H9 (cell line): ENCODE measurements at regions not wholly inside any gene's neighbourhood (a gene's known extent, or its start where the extent isn't known, plus 50 kb on each side); places are given as distances from the start of the nearest gene placed in this dataset.

ENCODE experiments used
- DNase-seq: peaks from one replicate; pipeline ENCODE4 v3.0.0-alpha.2; 2017
- H2AFZ ChIP-seq: one replicate; pipeline ENCODE4 v1.6.1; 2013; ENCODE audit warnings: mild to moderate bottlenecking, low read length, control low read depth, moderate library complexity
- H2AK5ac ChIP-seq: 2 replicates; pipeline ENCODE4 v1.6.1; 2013; ENCODE audit warnings: low read length, control low read depth, mixed read lengths; ENCODE audit not compliant: insufficient read length
- H2BK120ac ChIP-seq: one replicate; pipeline ENCODE4 v1.6.1; 2013; ENCODE audit warnings: low read depth, mild to moderate bottlenecking, low read length, control low read depth, inconsistent platforms; ENCODE audit not compliant: poor library complexity, severe bottlenecking
- H2BK12ac ChIP-seq: 2 replicates; pipeline ENCODE4 v1.6.1; 2013; ENCODE audit warnings: low read length, control low read depth, mixed read lengths, low read depth; ENCODE audit not compliant: insufficient read length
- H2BK15ac ChIP-seq: 2 replicates; pipeline ENCODE4 v1.6.1; 2013; ENCODE audit warnings: low read depth, low read length, control low read depth
- H2BK20ac ChIP-seq: one replicate; pipeline ENCODE4 v1.6.1; 2013; ENCODE audit warnings: low read depth, mild to moderate bottlenecking, low read length, control low read depth, inconsistent platforms; ENCODE audit not compliant: poor library complexity, severe bottlenecking
- H2BK5ac ChIP-seq: 2 replicates; pipeline ENCODE4 v1.6.1; 2013; ENCODE audit warnings: low read length, control low read depth, mixed read lengths; ENCODE audit not compliant: insufficient read length
- H3K14ac ChIP-seq: 2 replicates; pipeline ENCODE4 v1.6.1; 2013; ENCODE audit warnings: low read length, control low read depth; ENCODE audit not compliant: insufficient read depth
- H3K18ac ChIP-seq: 2 replicates; pipeline ENCODE4 v1.6.1; 2013; ENCODE audit warnings: low read depth, mild to moderate bottlenecking, mixed read lengths, low read length, control low read depth; ENCODE audit not compliant: insufficient read length
- H3K23ac ChIP-seq: 2 replicates; pipeline ENCODE4 v1.6.1; 2013; ENCODE audit warnings: low read length, control low read depth, mixed read lengths, low read depth; ENCODE audit not compliant: insufficient read length
- H3K23me2 ChIP-seq: 2 replicates; pipeline ENCODE4 v1.6.1; 2013; ENCODE audit warnings: low read depth, mild to moderate bottlenecking, mixed read lengths, low read length, control low read depth; ENCODE audit not compliant: insufficient read length, poor library complexity, severe bottlenecking
- H3K27ac ChIP-seq: 2 replicates; pipeline ENCODE4 v1.5.1; 2013; ENCODE audit warnings: low read length, control low read depth, mixed read lengths, low read depth; ENCODE audit not compliant: insufficient read length
- H3K27me3 ChIP-seq: 2 replicates; pipeline ENCODE4 v1.6.1; 2013; ENCODE audit warnings: low read length, control low read depth, inconsistent platforms; ENCODE audit not compliant: insufficient read depth
- H3K4ac ChIP-seq: 2 replicates; pipeline ENCODE4 v1.6.1; 2013; ENCODE audit warnings: low read depth, mild to moderate bottlenecking, control low read depth, inconsistent platforms, low read length, moderate library complexity
- H3K4me1 ChIP-seq: 2 replicates; pipeline ENCODE4 v1.6.1; 2013; ENCODE audit warnings: low read length, control low read depth, inconsistent platforms; ENCODE audit not compliant: insufficient read depth
- H3K4me2 ChIP-seq: 2 replicates; pipeline ENCODE4 v1.6.1; 2013; ENCODE audit warnings: low read length, control low read depth, mixed read lengths; ENCODE audit not compliant: insufficient read length, insufficient read depth
- H3K56ac ChIP-seq: 2 replicates; pipeline ENCODE4 v1.6.1; 2013; ENCODE audit warnings: low read depth, mild to moderate bottlenecking, mixed read lengths, low read length, control low read depth; ENCODE audit not compliant: insufficient read length
- H3K79me1 ChIP-seq: 2 replicates; pipeline ENCODE4 v1.6.1; 2013; ENCODE audit warnings: low read depth, mild to moderate bottlenecking, moderate library complexity, low read length, control low read depth, inconsistent platforms; ENCODE audit not compliant: insufficient read depth, poor library complexity, severe bottlenecking
- H3K79me2 ChIP-seq: 2 replicates; pipeline ENCODE4 v1.6.1; 2013; ENCODE audit warnings: low read length, control low read depth, inconsistent platforms; ENCODE audit not compliant: insufficient read depth
- H3K9ac ChIP-seq: 2 replicates; pipeline ENCODE4 v1.6.1; 2013; ENCODE audit warnings: low read length, control low read depth, mixed read lengths; ENCODE audit not compliant: insufficient read length; ENCODE audit errors: extremely low read depth
- H3K9me3 ChIP-seq: one replicate; pipeline ENCODE4 v1.6.1; 2013; ENCODE audit warnings: low read depth, low read length, inconsistent platforms; ENCODE audit not compliant: control insufficient read depth
- H3T11ph ChIP-seq: one replicate; pipeline ENCODE4 v1.6.1; 2013; ENCODE audit warnings: mild to moderate bottlenecking, low read length, control low read depth, inconsistent platforms
- H4K20me1 ChIP-seq: one replicate; pipeline ENCODE4 v1.6.1; 2013; ENCODE audit not compliant: control insufficient read depth, insufficient read length, insufficient read depth
- H4K5ac ChIP-seq: 2 replicates; pipeline ENCODE4 v1.6.1; 2013; ENCODE audit warnings: low read depth, mild to moderate bottlenecking, mixed read lengths, low read length, control low read depth; ENCODE audit not compliant: insufficient read length
- H4K8ac ChIP-seq: replicated peaks from 2 replicates; pipeline ENCODE4 v1.6.1; 2013; ENCODE audit warnings: low read length, control low read depth, mixed read lengths, low read depth; ENCODE audit not compliant: insufficient read length
- H4K91ac ChIP-seq: 2 replicates; pipeline ENCODE4 v1.6.1; 2013; ENCODE audit warnings: low read depth, mild to moderate bottlenecking, moderate library complexity, mixed read lengths, low read length, control low read depth; ENCODE audit not compliant: insufficient read length
- H3K27ac Mint-ChIP-seq, 3 experiments: 2 replicates in 2 of 3; 3 replicates in 1 of 3; pipeline ENCODE4 v1.8.0; 2020 to 2021; ENCODE audit warnings: mixed read lengths in 3 of 3, mild to moderate bottlenecking in 1 of 3, moderate library complexity in 1 of 3
- H3K27me3 Mint-ChIP-seq: 2 replicates; pipeline ENCODE4 v1.8.0; 2021; ENCODE audit warnings: low read depth, mild to moderate bottlenecking, moderate library complexity, mixed read lengths
- H3K36me3 Mint-ChIP-seq, 3 experiments: 2 replicates in 2 of 3; 3 replicates in 1 of 3; pipeline ENCODE4 v1.8.0; 2020 to 2021; ENCODE audit warnings: low read depth in 3 of 3, mixed read lengths in 3 of 3; ENCODE audit not compliant: insufficient read depth in 1 of 3
- H3K4me1 Mint-ChIP-seq, 2 experiments: 2 replicates each; pipeline ENCODE4 v1.8.0; 2020; ENCODE audit warnings: mixed read lengths in 2 of 2
- H3K4me3 Mint-ChIP-seq, 2 experiments: 2 replicates in 1 of 2; 3 replicates in 1 of 2; pipeline ENCODE4 v1.8.0; 2020 to 2021; ENCODE audit warnings: mild to moderate bottlenecking in 2 of 2, mixed read lengths in 2 of 2, moderate library complexity in 1 of 2
- H3K9me3 Mint-ChIP-seq, 2 experiments: 2 replicates in 1 of 2; 3 replicates in 1 of 2; pipeline ENCODE4 v1.8.0; 2020; ENCODE audit warnings: mild to moderate bottlenecking in 2 of 2, mixed read lengths in 2 of 2, moderate library complexity in 1 of 2
- CTCF ChIP-seq: fragments of 200-600 bp; sonication (generic); conservative IDR thresholded peaks from 3 replicates; pipeline ENCODE4 v1.8.0; 2021; ENCODE audit warnings: antibody characterized with exemption, mild to moderate bottlenecking
- WGBS: extraction: QIAGEN DNeasy Blood & Tissue Kit; methylation state at CpG from one replicate; pipeline ENCODE4 v1.1.7; 2013; ENCODE audit warnings: missing lambda C conversion rate, low lambda C conversion rate, mixed read lengths; ENCODE audit not compliant: insufficient read length; ENCODE audit errors: extremely low coverage; 5-methylcytosine and 5-hydroxymethylcytosine counted together

- Histone ChIP-seq H3K27ac (no peak overlapping the region), H4K20me1 (no peaks in the 10 kb centered on the region), H3K4me2 (no peak overlapping the region), H3K9me3 (no peaks in the 10 kb centered on the region), H3K4ac (no peak overlapping the region), H3K18ac (no peak overlapping the region), H2BK12ac (no peak overlapping the region), H2AK5ac (no peak overlapping the region), H2BK5ac (no peak overlapping the region), H3K4me1 (no peaks in the 10 kb centered on the region), H3K9ac (no peak overlapping the region), H3T11ph (no peak overlapping the region), H2BK20ac (no peak overlapping the region), H3K79me2 (no peaks in the 10 kb centered on the region), H2AFZ (no peak overlapping the region), H4K5ac (no peak overlapping the region), H3K23me2 (no peaks in the 10 kb centered on the region), H3K23ac (no peak overlapping the region), H3K14ac (no peak overlapping the region), H3K56ac (no peak overlapping the region), H3K27me3 (no peaks in the 10 kb centered on the region), H2BK15ac (no peak overlapping the region), H4K91ac (no peak overlapping the region), H4K8ac (no peak overlapping the region), H3K79me1 (no peaks in the 10 kb centered on the region), H2BK120ac (no peak overlapping the region)
- Mint-ChIP-seq H3K27ac (no peak overlapping the region; a peak in 1 of 7 replicates), H3K36me3 (no peaks in the 10 kb centered on the region), H3K4me3 (no peak overlapping the region), H3K9me3 (no peaks in the 10 kb centered on the region), H3K4me1 (0 out of 4 replicates have a peak, but pooled peaks cover 0 to 2% of the 10 kb centered on the region in 2 experiments), H3K27me3 (no peaks in the 10 kb centered on the region; the same call in 1 of the 2 replicates)
- TF ChIP-seq CTCF = no peak
- no CpG with 5 or more reads among the region's 3 CpGs for WGBS
- DNase-seq = no peak
Observed at GRCh38 chr7:25788961-25789620, 362.9 kb upstream of the NFE2L3 start.
